HepG2 (cell line): ENCODE measurements at regions not wholly inside any gene's neighbourhood (a gene's known extent, or its start where the extent isn't known, plus 50 kb on each side); places are given as distances from the start of the nearest gene placed in this dataset.

Experiments
- SIX4 ChIP-seq: sonication (generic); formaldehyde crosslinking; IDR thresholded peaks from 2 replicates; pipeline ENCODE4 v1.4.0; 2020; ENCODE audit warnings: missing genetic modification reagents
- TBP ChIP-seq: sonication (generic); formaldehyde crosslinking; IDR thresholded peaks from 2 replicates; pipeline ENCODE4 v1.5.0; 2020; ENCODE audit warnings: missing genetic modification reagents
- ZBTB20 ChIP-seq: sonication (generic); formaldehyde crosslinking; IDR thresholded peaks from 2 replicates; pipeline ENCODE4 v1.8.1; 2023; ENCODE audit warnings: missing genetic modification reagents, low read depth, mild to moderate bottlenecking, borderline replicate concordance
- TF ChIP-seq, protein P1 (sequence below): sonication (generic); formaldehyde crosslinking; IDR thresholded peaks from 2 replicates; pipeline ENCODE4 v1.9.0; 2021; ENCODE audit warnings: missing genetic modification reagents, borderline replicate concordance

DNA sequence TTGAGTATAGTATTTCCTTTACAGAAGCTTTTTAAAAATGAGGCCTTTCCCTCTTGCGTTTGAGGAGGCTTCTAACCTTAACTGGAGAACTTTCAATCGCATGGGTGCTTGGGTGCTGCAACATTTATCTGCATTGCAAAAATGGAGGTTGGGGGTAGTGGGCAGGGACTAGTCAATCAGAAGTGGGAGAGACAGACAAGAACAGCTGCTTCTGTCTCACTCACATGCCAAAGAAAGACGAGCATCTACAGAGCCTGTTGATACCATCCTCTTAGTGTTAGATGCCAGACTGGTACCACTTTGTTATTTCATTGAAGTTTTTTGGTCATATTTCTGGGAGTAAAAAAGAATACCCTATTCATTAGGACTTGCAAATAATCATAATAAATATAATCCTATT lies 1292.2 kb downstream of the UQCRFS1 start:
- TF ChIP-seq, protein P1, sequence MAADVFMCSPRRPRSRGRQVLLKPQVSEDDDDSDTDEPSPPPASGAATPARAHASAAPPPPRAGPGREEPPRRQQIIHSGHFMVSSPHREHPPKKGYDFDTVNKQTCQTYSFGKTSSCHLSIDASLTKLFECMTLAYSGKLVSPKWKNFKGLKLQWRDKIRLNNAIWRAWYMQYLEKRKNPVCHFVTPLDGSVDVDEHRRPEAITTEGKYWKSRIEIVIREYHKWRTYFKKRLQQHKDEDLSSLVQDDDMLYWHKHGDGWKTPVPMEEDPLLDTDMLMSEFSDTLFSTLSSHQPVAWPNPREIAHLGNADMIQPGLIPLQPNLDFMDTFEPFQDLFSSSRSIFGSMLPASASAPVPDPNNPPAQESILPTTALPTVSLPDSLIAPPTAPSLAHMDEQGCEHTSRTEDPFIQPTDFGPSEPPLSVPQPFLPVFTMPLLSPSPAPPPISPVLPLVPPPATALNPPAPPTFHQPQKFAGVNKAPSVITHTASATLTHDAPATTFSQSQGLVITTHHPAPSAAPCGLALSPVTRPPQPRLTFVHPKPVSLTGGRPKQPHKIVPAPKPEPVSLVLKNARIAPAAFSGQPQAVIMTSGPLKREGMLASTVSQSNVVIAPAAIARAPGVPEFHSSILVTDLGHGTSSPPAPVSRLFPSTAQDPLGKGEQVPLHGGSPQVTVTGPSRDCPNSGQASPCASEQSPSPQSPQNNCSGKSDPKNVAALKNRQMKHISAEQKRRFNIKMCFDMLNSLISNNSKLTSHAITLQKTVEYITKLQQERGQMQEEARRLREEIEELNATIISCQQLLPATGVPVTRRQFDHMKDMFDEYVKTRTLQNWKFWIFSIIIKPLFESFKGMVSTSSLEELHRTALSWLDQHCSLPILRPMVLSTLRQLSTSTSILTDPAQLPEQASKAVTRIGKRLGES (CRISPR knock-in tag), result no peak
- TF ChIP-seq SIX4 (CRISPR knock-in tag) (no peak), ZBTB20 (CRISPR knock-in tag) (no peak), TBP (CRISPR knock-in tag) (no peak)
